Mesendoderm (in vitro differentiated cells): ENCODE measurements at regions not wholly inside any gene's neighbourhood (a gene's known extent, or its start where the extent isn't known, plus 50 kb on each side); places are given as distances from the start of the nearest gene placed in this dataset.

Experiments
- DNase-seq: peaks from one replicate; pipeline ENCODE4 v3.0.0; 2013
- H2AK5ac ChIP-seq: 2 replicates; pipeline ENCODE4 v1.6.1; 2013; ENCODE audit warnings: low read length, inconsistent platforms
- H2BK120ac ChIP-seq: 2 replicates; pipeline ENCODE4 v1.6.1; 2013; ENCODE audit warnings: low read depth, mild to moderate bottlenecking, low read length, moderate library complexity, mixed read lengths
- H2BK15ac ChIP-seq: replicated peaks from 2 replicates; pipeline ENCODE4 v1.6.1; 2013; ENCODE audit warnings: low read depth, mild to moderate bottlenecking, moderate library complexity
- H2BK5ac ChIP-seq: 2 replicates; pipeline ENCODE4 v1.6.1; 2013; ENCODE audit warnings: low read length, inconsistent platforms
- H3K18ac ChIP-seq: 2 replicates; pipeline ENCODE4 v1.6.1; 2013; ENCODE audit warnings: mild to moderate bottlenecking, low read length, mixed read lengths
- H3K23ac ChIP-seq: one replicate; pipeline ENCODE4 v1.6.1; 2013; ENCODE audit warnings: low read length
- H3K27ac ChIP-seq: 2 replicates; pipeline ENCODE4 v1.5.1; 2013; ENCODE audit warnings: low read depth, mild to moderate bottlenecking, inconsistent platforms, low read length, moderate library complexity
- H3K27me3 ChIP-seq: 2 replicates; pipeline ENCODE4 v1.6.1; 2013; ENCODE audit warnings: low read length, control low read depth, mild to moderate bottlenecking, inconsistent platforms; ENCODE audit not compliant: insufficient read depth, poor library complexity
- H3K36me3 ChIP-seq: 2 replicates; pipeline ENCODE4 v1.6.1; 2013; ENCODE audit warnings: low read length, inconsistent platforms; ENCODE audit not compliant: control insufficient read depth, insufficient read depth
- H3K4ac ChIP-seq: one replicate; pipeline ENCODE4 v1.6.1; 2013; ENCODE audit warnings: low read depth, mild to moderate bottlenecking, low read length, moderate library complexity
- H3K4me1 ChIP-seq: 2 replicates; pipeline ENCODE4 v1.6.1; 2013; ENCODE audit warnings: low read depth, low read length, inconsistent platforms; ENCODE audit not compliant: control insufficient read depth
- H3K4me2 ChIP-seq: 2 replicates; pipeline ENCODE4 v1.6.1; 2013; ENCODE audit warnings: low read length
- H3K4me3 ChIP-seq: 2 replicates; pipeline ENCODE4 v1.5.1; 2013; ENCODE audit warnings: mild to moderate bottlenecking, low read length
- H3K56ac ChIP-seq: one replicate; pipeline ENCODE4 v1.6.1; 2013; ENCODE audit warnings: low read length
- H3K79me1 ChIP-seq: 2 replicates; pipeline ENCODE4 v1.6.1; 2013; ENCODE audit warnings: low read length, inconsistent platforms
- H3K79me2 ChIP-seq: 2 replicates; pipeline ENCODE4 v1.6.1; 2013; ENCODE audit warnings: mild to moderate bottlenecking, low read length; ENCODE audit not compliant: control insufficient read depth, insufficient read depth
- H3K9ac ChIP-seq: 2 replicates; pipeline ENCODE4 v1.6.1; 2013; ENCODE audit warnings: low read length, inconsistent platforms
- H4K5ac ChIP-seq: one replicate; pipeline ENCODE4 v1.6.1; 2013; ENCODE audit warnings: low read length
- H4K8ac ChIP-seq: one replicate; pipeline ENCODE4 v1.6.1; 2013; ENCODE audit warnings: low read depth, mild to moderate bottlenecking, control low read depth, low read length, moderate library complexity
- WGBS: extraction: QIAGEN DNeasy Blood & Tissue Kit; methylation state at CpG from one replicate; pipeline ENCODE4 v1.1.7; 2013; ENCODE audit warnings: low lambda C conversion rate, missing lambda C conversion rate; ENCODE audit not compliant: insufficient coverage; ENCODE audit errors: extremely low coverage; 5-methylcytosine and 5-hydroxymethylcytosine counted together

DNA sequence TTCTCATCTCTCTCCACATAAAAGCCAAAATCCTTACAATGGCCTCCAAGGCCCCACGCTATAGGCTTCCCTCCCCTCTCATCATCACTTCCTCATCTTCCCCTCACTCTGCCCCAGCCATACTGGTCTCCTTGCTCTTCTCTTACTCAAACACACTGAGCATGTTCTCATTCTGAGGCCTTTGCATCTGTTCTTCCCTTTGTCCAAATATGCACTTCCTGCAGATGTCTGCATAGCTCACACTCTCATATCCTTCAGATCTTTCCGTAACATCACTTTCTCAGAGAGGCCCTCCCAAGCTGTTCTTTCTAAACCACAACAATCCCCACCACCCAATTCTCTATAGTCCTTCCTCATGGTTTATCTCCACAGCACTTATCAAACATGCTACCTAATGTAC is 284.1 kb downstream of the HHIPL2 start:
- Histone ChIP-seq H2BK120ac (no peak overlapping the region), H3K9ac (no peak overlapping the region), H4K5ac (no peak overlapping the region), H3K56ac (no peak overlapping the region), H2BK15ac (no peak overlapping the region), H3K27ac (no peak overlapping the region), H3K18ac (no peak overlapping the region), H3K23ac (no peak overlapping the region), H3K4me1 (peaks cover 3% of the 10 kb centered on the region), H4K8ac (no peak overlapping the region), H3K27me3 (no peaks in the 10 kb centered on the region), H2AK5ac (no peak overlapping the region), H3K79me1 (no peaks in the 10 kb centered on the region), H2BK5ac (no peak overlapping the region), H3K36me3 (no peaks in the 10 kb centered on the region), H3K4me3 (no peak overlapping the region), H3K4ac (no peak overlapping the region), H3K79me2 (no peaks in the 10 kb centered on the region), H3K4me2 (no peak overlapping the region)
- no CpG with 5 or more reads among the region's 2 CpGs for WGBS
- DNase-seq = no peak

DNA sequence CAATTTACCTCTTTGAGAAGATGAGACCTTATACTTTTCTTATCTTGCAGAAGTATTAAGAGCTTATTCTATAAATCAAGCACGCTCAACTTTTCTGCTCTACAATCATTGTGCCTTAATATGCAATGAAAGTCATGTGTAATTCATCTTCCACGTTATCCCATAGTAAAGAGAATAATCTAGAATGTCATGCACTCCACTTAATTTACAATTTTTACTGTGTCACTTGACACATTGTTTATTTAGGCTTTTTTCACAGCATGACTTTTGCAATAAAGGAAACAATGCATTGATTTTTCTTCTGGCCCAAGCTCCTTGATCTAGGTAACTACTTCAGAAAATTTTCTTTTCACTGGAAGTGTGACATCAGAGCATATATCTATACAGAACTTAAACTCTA is 290.9 kb downstream of the HHIPL2 start:
- H2AK5ac ChIP-seq = no peak overlapping the region
- WGBS = no CpG with 5 or more reads among the region's 2 CpGs
- no peak overlapping the region for H4K5ac ChIP-seq
- H3K79me1 ChIP-seq = no peaks in the 10 kb centered on the region
- no peaks in the 10 kb centered on the region for H3K36me3 ChIP-seq
- H3K23ac ChIP-seq = no peak overlapping the region
- no peak overlapping the region for H3K4me2 ChIP-seq
- DNase-seq = no peak
- H3K56ac ChIP-seq = no peak overlapping the region
- no peak overlapping the region for H2BK15ac ChIP-seq
- no peak overlapping the region for H2BK120ac ChIP-seq
- H3K4me3 ChIP-seq = no peak overlapping the region
- no peak overlapping the region for H3K4ac ChIP-seq
- no peak overlapping the region for H3K9ac ChIP-seq
- no peaks in the 10 kb centered on the region for H3K79me2 ChIP-seq
- no peak overlapping the region for H3K27ac ChIP-seq
- no peak overlapping the region for H3K18ac ChIP-seq
- H3K27me3 ChIP-seq = no peaks in the 10 kb centered on the region
- no peak overlapping the region for H2BK5ac ChIP-seq
- H3K4me1 ChIP-seq = no peaks in the 10 kb centered on the region
- no peak overlapping the region for H4K8ac ChIP-seq

DNA sequence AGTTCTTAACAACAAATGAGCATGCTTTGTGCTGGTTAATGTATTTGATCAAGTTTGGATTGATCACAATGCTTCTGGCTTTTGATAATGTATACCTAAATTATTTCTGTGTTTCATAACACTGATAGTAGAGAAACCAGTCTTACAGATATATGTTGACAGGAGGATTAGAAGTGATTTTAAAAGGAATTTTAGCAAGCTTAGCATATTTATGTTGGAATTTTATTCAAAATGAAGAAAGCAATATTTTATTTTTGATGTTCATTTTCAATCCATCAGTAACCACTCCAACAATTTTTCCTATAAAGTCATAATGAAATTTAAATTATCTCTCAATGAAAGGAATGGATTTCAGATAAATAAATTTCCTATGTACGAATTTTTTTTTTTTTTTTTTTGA is 291.8 kb downstream of the HHIPL2 start:
- no peak overlapping the region for H3K4ac ChIP-seq
- no peak overlapping the region for H3K18ac ChIP-seq
- no peak overlapping the region for H3K23ac ChIP-seq
- DNase-seq = no peak
- H2BK5ac ChIP-seq = no peak overlapping the region
- H3K9ac ChIP-seq = no peak overlapping the region
- H3K79me2 ChIP-seq = no peaks in the 10 kb centered on the region
- H4K5ac ChIP-seq = no peak overlapping the region
- no peak overlapping the region for H3K4me3 ChIP-seq
- WGBS = no CpG with 5 or more reads among the region's 1 CpG
- H3K4me2 ChIP-seq = no peak overlapping the region
- H3K56ac ChIP-seq = no peak overlapping the region
- H3K27ac ChIP-seq = no peak overlapping the region
- no peak overlapping the region for H2BK120ac ChIP-seq
- H3K27me3 ChIP-seq = no peaks in the 10 kb centered on the region
- no peaks in the 10 kb centered on the region for H3K79me1 ChIP-seq
- H3K36me3 ChIP-seq = no peaks in the 10 kb centered on the region
- H2AK5ac ChIP-seq = no peak overlapping the region
- H3K4me1 ChIP-seq = no peaks in the 10 kb centered on the region
- no peak overlapping the region for H2BK15ac ChIP-seq
- no peak overlapping the region for H4K8ac ChIP-seq

GRCh38 chr1:222252788-222253187 is 295.1 kb downstream of the HHIPL2 start:
- no peak overlapping the region for H3K9ac ChIP-seq
- H2AK5ac ChIP-seq = no peak overlapping the region
- H3K4ac ChIP-seq = no peak overlapping the region
- WGBS = no CpG with 5 or more reads among the region's 4 CpGs
- H3K18ac ChIP-seq = no peak overlapping the region
- no peak overlapping the region for H3K23ac ChIP-seq
- no peaks in the 10 kb centered on the region for H3K4me1 ChIP-seq
- no peaks in the 10 kb centered on the region for H3K36me3 ChIP-seq
- no peak overlapping the region for H3K4me2 ChIP-seq
- DNase-seq = no peak
- H3K27me3 ChIP-seq = no peaks in the 10 kb centered on the region
- no peak overlapping the region for H2BK5ac ChIP-seq
- no peak overlapping the region for H3K56ac ChIP-seq
- H3K79me1 ChIP-seq = no peaks in the 10 kb centered on the region
- H2BK120ac ChIP-seq = no peak overlapping the region
- no peak overlapping the region for H4K5ac ChIP-seq
- H4K8ac ChIP-seq = no peak overlapping the region
- H3K4me3 ChIP-seq = no peak overlapping the region
- H3K79me2 ChIP-seq = no peaks in the 10 kb centered on the region
- H2BK15ac ChIP-seq = no peak overlapping the region
- no peak overlapping the region for H3K27ac ChIP-seq

GRCh38 chr1:222251847-222252246 is 296.1 kb downstream of the HHIPL2 start:
- H3K4me3 ChIP-seq = no peak overlapping the region
- no peak overlapping the region for H3K56ac ChIP-seq
- H3K4me1 ChIP-seq = peaks cover 3% of the 10 kb centered on the region
- H3K79me2 ChIP-seq = no peaks in the 10 kb centered on the region
- H2BK15ac ChIP-seq = no peak overlapping the region
- H3K27ac ChIP-seq = no peak overlapping the region
- WGBS = no CpG with 5 or more reads among the region's 2 CpGs
- no peak overlapping the region for H3K23ac ChIP-seq
- H2BK120ac ChIP-seq = no peak overlapping the region
- H3K4ac ChIP-seq = no peak overlapping the region
- H3K4me2 ChIP-seq = no peak overlapping the region
- DNase-seq = no peak
- H4K8ac ChIP-seq = no peak overlapping the region
- H3K79me1 ChIP-seq = no peaks in the 10 kb centered on the region
- no peak overlapping the region for H3K9ac ChIP-seq
- no peaks in the 10 kb centered on the region for H3K27me3 ChIP-seq
- no peak overlapping the region for H3K18ac ChIP-seq
- no peak overlapping the region for H4K5ac ChIP-seq
- H2AK5ac ChIP-seq = no peak overlapping the region
- H2BK5ac ChIP-seq = no peak overlapping the region
- no peaks in the 10 kb centered on the region for H3K36me3 ChIP-seq

- H3K18ac ChIP-seq = no peak overlapping the region
- no peak overlapping the region for H4K8ac ChIP-seq
- no peak overlapping the region for H3K27ac ChIP-seq
- no peak overlapping the region for H3K4me2 ChIP-seq
- H3K56ac ChIP-seq = no peak overlapping the region
- no peak for DNase-seq
- no peak overlapping the region for H3K9ac ChIP-seq
- H4K5ac ChIP-seq = no peak overlapping the region
- H3K4ac ChIP-seq = no peak overlapping the region
- H3K4me3 ChIP-seq = no peak overlapping the region
- no peaks in the 10 kb centered on the region for H3K27me3 ChIP-seq
- H3K23ac ChIP-seq = no peak overlapping the region
- H2BK15ac ChIP-seq = no peak overlapping the region
- H2AK5ac ChIP-seq = no peak overlapping the region
- H3K79me1 ChIP-seq = no peaks in the 10 kb centered on the region
- peaks cover 3% of the 10 kb centered on the region for H3K4me1 ChIP-seq
- H2BK120ac ChIP-seq = no peak overlapping the region
- H3K79me2 ChIP-seq = no peaks in the 10 kb centered on the region
- no peaks in the 10 kb centered on the region for H3K36me3 ChIP-seq
- no peak overlapping the region for H2BK5ac ChIP-seq
Measured at GRCh38 chr1:222250376-222250775, 297.5 kb downstream of the HHIPL2 start.
